Heart left ventricle (tissue), 13 donors: ENCODE measurements at regions not wholly inside any gene's neighbourhood (a gene's known extent, or its start where the extent isn't known, plus 50 kb on each side); places are given as distances from the start of the nearest gene placed in this dataset.
A peak's percentile ranks its signal among the peaks of the same experiment; 100 is the strongest.

Experiments
- CTCF ChIP-seq, 12 donors: fragments of 200-600 bp; sonication (generic) in 4 of 12; IDR thresholded peaks; one replicate each; pipeline versions ENCODE4 v1.5.0 to v1.8.0; 2018 to 2022; ENCODE audit warnings: antibody characterized with exemption in 12 of 12, mild to moderate bottlenecking in 5 of 12
- POLR2A ChIP-seq, 2 donors: fragments of 450-650 bp; IDR thresholded peaks; one replicate each; pipeline ENCODE4 v1.6.1; 2017; ENCODE audit warnings: antibody characterized with exemption in 2 of 2, mild to moderate bottlenecking in 2 of 2, moderate library complexity in 2 of 2
- donor health status: ischemic (EF 13 %, LVEDD 7.1; RV severe dilation, severe dysfunction).
- donor health status: DM: no; HTN: yes; CAD: no.
- donor health status: DM: no; HTN: no; CAD: no.
- donor health status: ischemic (EF 25% LVEDD 6.9; RV normal size, moderate dysfunction).
- donor health status: ischemic (EF 25% LVEDD 5.7; RV mildly dilated, moderate dysfunction).
- donor health status: ischemic (EF 35%, LVEDD 5.7; RV mildly dilated, moderate dysfunction).
- donor health status: nonischemic (EF 11% LVEDD 7.7; RV severe dilation, severe dysfunction).
- donor health status: DM: yes; HTN: yes; CAD: no.
- donor health status: PGD.
- donor health status: ischemic (EF 29% LVEDD 5.4; RV normal size, mild dysfunction).
- donor health status: nonischemic (EF 23%, LVEDD 6.1; RV moderate dilation, normal function).

- TF ChIP-seq CTCF (IDR thresholded peaks at IDR 0.05) (peak in 1 of 12 donors; percentile 22), POLR2A (IDR thresholded peaks at IDR 0.05) (no peak)
Measured at GRCh38 chr12:32947206-32948067, 50.9 kb upstream of the PKP2 start.
